H1 (cell line): ENCODE measurements at regions not wholly inside any gene's neighbourhood (a gene's known extent, or its start where the extent isn't known, plus 50 kb on each side); places are given as distances from the start of the nearest gene placed in this dataset.

Experiments used
- CTCF ChIA-PET: fragments of 300-600 bp; sonication (Branson Sonifier 250); formaldehyde crosslinking; loops from one replicate; lab custom pipeline; 2021; ENCODE audit not compliant: partially characterized antibody; lab: Charles Lee
- POLR2A ChIA-PET: fragments of 300-600 bp; sonication (Branson Sonifier 250); formaldehyde crosslinking; loops from one replicate; lab custom pipeline; 2021; ENCODE audit warnings: inconsistent platforms; ENCODE audit not compliant: partially characterized antibody; lab: Charles Lee
- DNase-seq, 2 experiments: peaks; one replicate each; pipeline versions ENCODE4 v3.0.0 to v3.0.0-alpha.2; 2010 to 2022; ENCODE audit warnings: low spot score in 2 of 2, low read depth in 1 of 2, mixed read lengths in 1 of 2
- FAIRE-seq: peaks from 2 replicates; lab custom pipeline; 2011; peaks lifted over from hg19 to GRCh38; lab: Jason Lieb, UNC
- H2AFZ ChIP-seq: 2 replicates; pipeline ENCODE4 v1.8.1; 2012; ENCODE audit warnings: low read length, inconsistent platforms
- H2AK5ac ChIP-seq: 2 replicates; pipeline ENCODE4 v1.6.1; 2013; ENCODE audit warnings: low read depth, low read length
- H2BK120ac ChIP-seq: replicated peaks from 2 replicates; pipeline ENCODE3; 2013; ENCODE audit warnings: low read depth, low read length, inconsistent platforms
- H2BK12ac ChIP-seq: 2 replicates; pipeline ENCODE4 v1.6.1; 2013; ENCODE audit warnings: low read depth, low read length
- H2BK15ac ChIP-seq: 2 replicates; pipeline ENCODE4 v1.6.1; 2013; ENCODE audit warnings: low read length
- H2BK20ac ChIP-seq: 2 replicates; pipeline ENCODE4 v1.6.1; 2013; ENCODE audit warnings: low read length
- H2BK5ac ChIP-seq: 2 replicates; pipeline ENCODE4 v1.6.1; 2013; ENCODE audit warnings: low read depth, low read length
- H3K14ac ChIP-seq: 2 replicates; pipeline ENCODE4 v1.6.1; 2013; ENCODE audit warnings: inconsistent platforms; ENCODE audit not compliant: insufficient read length
- H3K18ac ChIP-seq: 2 replicates; pipeline ENCODE4 v1.6.1; 2013; ENCODE audit warnings: low read length; ENCODE audit errors: extremely low read depth
- H3K23ac ChIP-seq: 2 replicates; pipeline ENCODE4 v1.6.1; 2013; ENCODE audit warnings: inconsistent platforms; ENCODE audit not compliant: insufficient read length
- H3K23me2 ChIP-seq: 2 replicates; pipeline ENCODE4 v1.6.1; 2013; ENCODE audit warnings: low read depth, low read length
- H3K27ac ChIP-seq: 2 replicates; pipeline ENCODE4 v1.6.1; 2011; ENCODE audit warnings: low read depth, low read length, inconsistent platforms
- H3K27me3 ChIP-seq, 4 experiments: replicated peaks in 1 of 4; 1 replicate in 1 of 4; 2 replicates in 3 of 4; pipeline versions ENCODE4 v1.6.1 to v1.8.1; 2011 to 2013; ENCODE audit warnings: low read length in 3 of 4, mild to moderate bottlenecking in 3 of 4, inconsistent platforms in 2 of 4, mixed read lengths in 2 of 4, moderate library complexity in 1 of 4; ENCODE audit not compliant: control insufficient read depth in 3 of 4, insufficient read depth in 3 of 4; ENCODE audit errors: extremely low read depth in 1 of 4
- H3K36me3 ChIP-seq, 4 experiments: 2 replicates each; pipeline versions ENCODE4 v1.6.1 to v1.8.1; 2011 to 2013; ENCODE audit warnings: mild to moderate bottlenecking in 4 of 4, low read length in 3 of 4, moderate library complexity in 2 of 4, control low read depth in 1 of 4, inconsistent platforms in 1 of 4; ENCODE audit not compliant: insufficient read depth in 4 of 4, control insufficient read depth in 2 of 4
- H3K4ac ChIP-seq: replicated peaks from 2 replicates; pipeline ENCODE3; 2013; ENCODE audit warnings: low read length, low read depth, mixed read lengths, inconsistent platforms; ENCODE audit not compliant: insufficient read length
- H3K4me1 ChIP-seq, 4 experiments: replicated peaks in 1 of 4; 1 replicate in 1 of 4; 2 replicates in 3 of 4; pipeline versions ENCODE4 v1.6.1 to v1.8.1; 2011 to 2013; ENCODE audit warnings: low read length in 3 of 4, inconsistent platforms in 2 of 4, mixed read lengths in 1 of 4; ENCODE audit not compliant: insufficient read depth in 4 of 4, control insufficient read depth in 3 of 4
- H3K4me2 ChIP-seq, 2 experiments: 2 replicates each; pipeline versions ENCODE4 v1.6.1 to v1.8.1; 2011 to 2013; ENCODE audit warnings: low read depth in 2 of 2, low read length in 2 of 2, control low read depth in 1 of 2, inconsistent platforms in 1 of 2, mild to moderate bottlenecking in 1 of 2; ENCODE audit not compliant: insufficient read depth in 1 of 2
- H3K4me3 ChIP-seq, 4 experiments: fragments of 200-600, 300-600 bp in 1 of 4; sonication (generic), shearing (Covaris generic), sonication (Bioruptor Twin) in 1 of 4; 2 replicates each; pipeline versions ENCODE4 v1.5.1 to v1.8.1; 2011 to 2016; ENCODE audit warnings: low read length in 4 of 4, low read depth in 3 of 4, control low read depth in 2 of 4, inconsistent platforms in 2 of 4, mild to moderate bottlenecking in 2 of 4, mixed read lengths in 1 of 4, moderate library complexity in 1 of 4; ENCODE audit not compliant: insufficient read depth in 2 of 4; ENCODE audit errors: extremely low read depth in 1 of 4
- H3K56ac ChIP-seq: replicated peaks from 2 replicates; pipeline ENCODE3; 2013; ENCODE audit warnings: low read depth, mild to moderate bottlenecking, mixed read lengths, low read length, inconsistent platforms; ENCODE audit not compliant: insufficient read length
- H3K79me1 ChIP-seq: 2 replicates; pipeline ENCODE4 v1.6.1; 2013; ENCODE audit warnings: low read depth, low read length, control low read depth
- H3K79me2 ChIP-seq, 2 experiments: 2 replicates each; pipeline versions ENCODE4 v1.6.1 to v1.8.1; 2012 to 2013; ENCODE audit warnings: low read length in 2 of 2, mild to moderate bottlenecking in 2 of 2, inconsistent platforms in 1 of 2; ENCODE audit not compliant: insufficient read depth in 2 of 2, control insufficient read depth in 1 of 2
- H3K9ac ChIP-seq, 4 experiments: replicated peaks in 1 of 4; 1 replicate in 1 of 4; 2 replicates in 3 of 4; pipeline versions ENCODE4 v1.6.1 to v1.8.1; 2011 to 2013; ENCODE audit warnings: low read depth in 3 of 4, low read length in 3 of 4, control low read depth in 2 of 4, mild to moderate bottlenecking in 2 of 4, moderate library complexity in 2 of 4, inconsistent platforms in 1 of 4; ENCODE audit errors: extremely low read depth in 1 of 4
- H3K9me3 ChIP-seq, 2 experiments: 2 replicates each; pipeline versions ENCODE4 v1.6.1 to v1.8.1; 2012 to 2013; ENCODE audit warnings: mild to moderate bottlenecking in 2 of 2, moderate library complexity in 2 of 2, control low read depth in 1 of 2, inconsistent platforms in 1 of 2, low read depth in 1 of 2, low read length in 1 of 2, mixed read lengths in 1 of 2; ENCODE audit not compliant: insufficient read depth in 2 of 2
- H4K20me1 ChIP-seq, 2 experiments: replicated peaks in 1 of 2; 2 replicates each; pipeline versions ENCODE3 to v1.8.1; 2011 to 2013; ENCODE audit warnings: inconsistent platforms in 2 of 2, low read length in 2 of 2, mild to moderate bottlenecking in 1 of 2; ENCODE audit not compliant: insufficient read depth in 2 of 2, control insufficient read depth in 1 of 2
- H4K5ac ChIP-seq: 2 replicates; pipeline ENCODE4 v1.6.1; 2013; ENCODE audit warnings: low read length, low read depth, mixed read lengths, inconsistent platforms; ENCODE audit not compliant: insufficient read length
- H4K8ac ChIP-seq: 2 replicates; pipeline ENCODE4 v1.8.0; 2013; ENCODE audit warnings: mild to moderate bottlenecking, moderate library complexity, low read length, inconsistent platforms; ENCODE audit not compliant: insufficient read depth; ENCODE audit errors: extremely low read depth
- H4K91ac ChIP-seq: replicated peaks from 2 replicates; pipeline ENCODE3; 2013; ENCODE audit warnings: low read length, mixed read lengths, inconsistent platforms; ENCODE audit not compliant: insufficient read length
- CBX8 ChIP-seq: fragments of 300-800, 300-1000 bp; sonication (generic); IDR thresholded peaks from 2 replicates; pipeline ENCODE4 v1.7.1; 2016; ENCODE audit warnings: low read depth, low read length, borderline replicate concordance
- FOSL1 ChIP-seq: IDR thresholded peaks from 2 replicates; pipeline ENCODE4 v1.6.1; 2011; ENCODE audit warnings: mild to moderate bottlenecking, low read depth, low read length, moderate library complexity; ENCODE audit not compliant: insufficient read depth
- HDAC2 ChIP-seq, 2 experiments: fragments of 300-600 bp in 1 of 2; sonication (generic) in 1 of 2; IDR thresholded peaks; 2 replicates each; pipeline ENCODE4 v1.6.1; 2011 to 2012; ENCODE audit warnings: low read depth in 2 of 2, low read length in 2 of 2, mild to moderate bottlenecking in 2 of 2, moderate library complexity in 2 of 2, borderline replicate concordance in 1 of 2, inconsistent platforms in 1 of 2
- KDM5A ChIP-seq: fragments of 200-600 bp; IDR thresholded peaks from 2 replicates; pipeline ENCODE4 v1.7.1; 2012; ENCODE audit warnings: mild to moderate bottlenecking, low read length, inconsistent platforms, mixed read lengths
- PHF8 ChIP-seq: fragments of 200-600 bp; sonication (generic); conservative IDR thresholded peaks from 2 replicates; pipeline ENCODE4 v1.7.1; 2012; ENCODE audit warnings: low read depth, mild to moderate bottlenecking, inconsistent platforms, low read length, moderate library complexity
- POLR2AphosphoS5 ChIP-seq: IDR thresholded peaks from 2 replicates; pipeline ENCODE4 v1.6.1; 2011; ENCODE audit warnings: low read depth, low read length
- RFX5 ChIP-seq: IDR thresholded peaks from 2 replicates; pipeline ENCODE4 v1.6.1; 2011; ENCODE audit warnings: low read depth, low read length, improper control_type of control experiment, borderline replicate concordance
- SIX5 ChIP-seq: IDR thresholded peaks from 2 replicates; pipeline ENCODE4 v1.6.1; 2011; ENCODE audit warnings: mild to moderate bottlenecking, low read depth, low read length
- SP4 ChIP-seq: IDR thresholded peaks from 2 replicates; pipeline ENCODE4 v1.6.1; 2012; ENCODE audit warnings: low read length, inconsistent platforms
- SRF ChIP-seq: IDR thresholded peaks from 2 replicates; pipeline ENCODE4 v1.6.1; 2011; ENCODE audit warnings: mild to moderate bottlenecking, low read depth, low read length, moderate library complexity
- TAF7 ChIP-seq: optimal IDR thresholded peaks from 2 replicates; pipeline ENCODE3; 2011; ENCODE audit warnings: low read depth, mild to moderate bottlenecking, inconsistent platforms, low read length, moderate library complexity, borderline replicate concordance
- TBP ChIP-seq: IDR thresholded peaks from 2 replicates; pipeline ENCODE4 v1.6.1; 2011; ENCODE audit warnings: low read depth, low read length, improper control_type of control experiment
- WGBS, 2 experiments: shearing (Covaris generic) in 1 of 2; methylation state at CpG; one replicate each; pipeline versions ENCODE4 v1.1.6 to v1.1.7; 2013 to 2015; ENCODE audit warnings: low lambda C conversion rate in 2 of 2, mixed read lengths in 2 of 2, inconsistent platforms in 1 of 2, low coverage in 1 of 2, missing lambda C conversion rate in 1 of 2; ENCODE audit not compliant: insufficient replicate concordance in 2 of 2, insufficient coverage in 1 of 2, insufficient read length in 1 of 2; ENCODE audit errors: extremely low coverage in 1 of 2, missing lambda C conversion rate in 1 of 2; 5-methylcytosine and 5-hydroxymethylcytosine counted together
- TF ChIP-seq, protein P1 (sequence below): IDR thresholded peaks from 2 replicates; pipeline ENCODE4 v1.6.1; 2012; ENCODE audit warnings: inconsistent platforms
- TF ChIP-seq, protein P2 (sequence below): IDR thresholded peaks from 2 replicates; pipeline ENCODE4 v1.6.1; 2011; ENCODE audit warnings: low read depth, mild to moderate bottlenecking, low read length; ENCODE audit not compliant: insufficient read depth

DNA sequence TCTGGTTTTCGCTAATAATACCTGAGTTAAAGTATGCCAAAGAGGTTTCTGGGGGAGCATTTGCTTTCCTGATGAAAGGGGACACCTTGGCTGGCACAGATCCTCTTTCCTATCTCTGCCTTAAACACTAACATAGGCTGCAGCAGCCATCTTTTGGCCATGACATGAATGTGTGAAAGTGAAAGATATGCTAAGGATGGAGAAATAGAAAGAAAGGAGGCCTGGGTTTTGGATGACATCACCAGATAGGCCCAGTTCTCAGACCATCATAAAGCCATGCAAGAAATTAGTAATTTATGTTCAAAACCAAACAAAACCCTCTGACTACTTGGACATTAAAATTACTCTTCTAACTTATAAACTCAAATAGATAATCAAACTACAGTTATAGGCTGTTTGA is 279.7 kb downstream of the COG6 start:
- no peaks in the 10 kb centered on the region for H3K36me3 ChIP-seq
- H4K5ac ChIP-seq = no peak overlapping the region
- no peaks in the 10 kb centered on the region for H3K27me3 ChIP-seq
- peaks cover 0 to 3% (median 0%) of the 10 kb centered on the region in 4 experiments; a peak in 2 of 7 replicates for H3K4me1 ChIP-seq
- FAIRE-seq = no peak
- ChIA-PET POLR2A (no interaction called here), CTCF (no interaction called here)
- no peak overlapping the region for H2BK5ac ChIP-seq
- no peak overlapping the region for H3K23ac ChIP-seq
- no peak overlapping the region for H3K4ac ChIP-seq
- no peak overlapping the region for H2BK20ac ChIP-seq
- H3K79me1 ChIP-seq = no peaks in the 10 kb centered on the region
- DNase-seq = no peak
- no peak overlapping the region for H3K4me3 ChIP-seq
- no peak overlapping the region for H3K14ac ChIP-seq
- H3K9me3 ChIP-seq = no peaks in the 10 kb centered on the region; a peak in 1 of 4 replicates
- H4K20me1 ChIP-seq = no peaks in the 10 kb centered on the region
- no peak overlapping the region for H2AFZ ChIP-seq
- no peak overlapping the region for H4K8ac ChIP-seq
- H3K23me2 ChIP-seq = no peaks in the 10 kb centered on the region
- H3K79me2 ChIP-seq = no peaks in the 10 kb centered on the region
- H2BK120ac ChIP-seq = no peak overlapping the region
- H3K56ac ChIP-seq = no peak overlapping the region
- H3K4me2 ChIP-seq = no peak overlapping the region
- WGBS, 2 experiments = 62% methylated on average over 1 of the region's 1 CpG; no CpG with 5 or more reads in 1 of the 2 experiments
- H3K9ac ChIP-seq = no peak overlapping the region
- H4K91ac ChIP-seq = no peak overlapping the region
- no peak overlapping the region for H2AK5ac ChIP-seq
- no peak overlapping the region for H3K18ac ChIP-seq
- no peak overlapping the region for H3K27ac ChIP-seq
- no peak overlapping the region for H2BK15ac ChIP-seq
- H2BK12ac ChIP-seq = no peak overlapping the region
- TF ChIP-seq RFX5 (no peak), SP4 (no peak), POLR2AphosphoS5 (no peak), HDAC2 (IDR thresholded peaks at IDR 0.05; ENCODE audit: borderline replicate concordance in 1 of 2, low read depth in 2 of 2, low read length in 2 of 2) (no peak), CBX8 (no peak), TAF7 (no peak), SIX5 (no peak), FOSL1 (no peak), PHF8 (no peak), SRF (no peak), TBP (no peak), KDM5A (no peak)
- TF ChIP-seq, protein P1, sequence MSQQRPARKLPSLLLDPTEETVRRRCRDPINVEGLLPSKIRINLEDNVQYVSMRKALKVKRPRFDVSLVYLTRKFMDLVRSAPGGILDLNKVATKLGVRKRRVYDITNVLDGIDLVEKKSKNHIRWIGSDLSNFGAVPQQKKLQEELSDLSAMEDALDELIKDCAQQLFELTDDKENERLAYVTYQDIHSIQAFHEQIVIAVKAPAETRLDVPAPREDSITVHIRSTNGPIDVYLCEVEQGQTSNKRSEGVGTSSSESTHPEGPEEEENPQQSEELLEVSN = no peak
- TF ChIP-seq, protein P2, sequence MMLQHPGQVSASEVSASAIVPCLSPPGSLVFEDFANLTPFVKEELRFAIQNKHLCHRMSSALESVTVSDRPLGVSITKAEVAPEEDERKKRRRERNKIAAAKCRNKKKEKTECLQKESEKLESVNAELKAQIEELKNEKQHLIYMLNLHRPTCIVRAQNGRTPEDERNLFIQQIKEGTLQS = no peak
